A549 (cell line): ENCODE measurements at regions not wholly inside any gene's neighbourhood (a gene's known extent, or its start where the extent isn't known, plus 50 kb on each side); places are given as distances from the start of the nearest gene placed in this dataset.

Experiments
- ATAC-seq, 2 experiments: fragments of 200-7000 bp in 1 of 2; fragments of >200 bp in 1 of 2; cut with Nextera tagmentation in 1 of 2; cut with Tn5 transposase in 1 of 2; 3 replicates each; pipeline versions ENCODE4 v1.8.0 to v1.9.1; 2018 to 2020; ENCODE audit warnings: mild to moderate bottlenecking in 1 of 2, moderate library complexity in 1 of 2
- CTCF ChIA-PET: fragments of 300-600 bp; sonication (Branson Sonifier 250); formaldehyde crosslinking; extraction: SDS; loops from one replicate; lab custom pipeline; 2021; ENCODE audit warnings: antibody characterized with exemption, inconsistent platforms; lab: Yijun Ruan, JAX
- POLR2A ChIA-PET: fragments of 350-600 bp; formaldehyde crosslinking; extraction: SDS; loops from one replicate; lab custom pipeline; 2021; ENCODE audit warnings: antibody characterized with exemption, inconsistent platforms; lab: Yijun Ruan, JAX
- DNase-seq, 2 experiments: peaks; one replicate each; pipeline versions ENCODE4 v3.0.0 to v3.0.0-alpha.2; 2011 to 2016; ENCODE audit warnings: low read depth in 1 of 2, low spot score in 1 of 2
- FAIRE-seq: peaks from 2 replicates; lab custom pipeline; 2011; peaks lifted over from hg19 to GRCh38; lab: Jason Lieb, UNC
- H3K27ac ChIP-seq, 2 experiments: fragments of >200 bp; sonication (Bioruptor Twin); formaldehyde crosslinking; 3 replicates each; pipeline ENCODE4 v1.5.1; 2016 to 2017
- H3K4me1 ChIP-seq: fragments of >200 bp; sonication (Bioruptor Twin); formaldehyde crosslinking; 3 replicates; pipeline ENCODE4 v1.6.1; 2016
- H3K4me2 ChIP-seq: fragments of >200 bp; sonication (Bioruptor Twin); formaldehyde crosslinking; 3 replicates; pipeline ENCODE4 v1.6.1; 2016
- H3K4me3 ChIP-seq: fragments of >200 bp; sonication (Bioruptor Twin); formaldehyde crosslinking; 3 replicates; pipeline ENCODE4 v1.5.1; 2016
- H3K9me3 ChIP-seq: fragments of >200 bp; sonication (Bioruptor Twin); formaldehyde crosslinking; 3 replicates; pipeline ENCODE4 v1.6.1; 2016
- CBX2 ChIP-seq: fragments of 200-600 bp; sonication (generic); IDR thresholded peaks from 2 replicates; pipeline ENCODE4 v1.6.1; 2016; ENCODE audit warnings: low read depth, mild to moderate bottlenecking, borderline replicate concordance
- EHF ChIP-seq: fragments of 250-450 bp; sonication (Bioruptor Pico); IDR thresholded peaks from 2 replicates; pipeline ENCODE4 v1.5.0; 2020; ENCODE audit warnings: mild to moderate bottlenecking
- EP300 ChIP-seq, 2 experiments: fragments of >200 bp; sonication (Bioruptor Twin); formaldehyde crosslinking; IDR thresholded peaks; 2 replicates in 1 of 2; 3 replicates in 1 of 2; pipeline ENCODE4 v1.6.1; 2016 to 2017
- FOSB ChIP-seq: fragments of 250-450 bp; sonication (Bioruptor Pico); IDR thresholded peaks from 2 replicates; pipeline ENCODE4 v1.5.0; 2020; ENCODE audit warnings: mild to moderate bottlenecking, moderate library complexity
- FOSL2 ChIP-seq, 2 experiments: fragments of 450-650 bp in 1 of 2; fragments of >200 bp in 1 of 2; sonication (Bioruptor Twin) in 1 of 2; formaldehyde crosslinking; IDR thresholded peaks; 2 replicates each; pipeline versions ENCODE4 v1.5.0 to v1.6.1; 2016 to 2020; ENCODE audit warnings: mild to moderate bottlenecking in 1 of 2, moderate library complexity in 1 of 2
- FOXS1 ChIP-seq: fragments of 250-450 bp; sonication (Bioruptor Pico); IDR thresholded peaks from 2 replicates; pipeline ENCODE4 v1.5.0; 2020; ENCODE audit warnings: mild to moderate bottlenecking, moderate library complexity
- GATA3 ChIP-seq: IDR thresholded peaks from 2 replicates; pipeline ENCODE4 v1.6.1; 2012; ENCODE audit warnings: borderline replicate concordance
- JUNB ChIP-seq: fragments of >200 bp; sonication (Bioruptor Twin); formaldehyde crosslinking; IDR thresholded peaks from 2 replicates; pipeline ENCODE4 v1.6.1; 2016
- KDM5A ChIP-seq: fragments of 200-600 bp; sonication (generic); IDR thresholded peaks from 2 replicates; pipeline ENCODE4 v1.6.1; 2016; ENCODE audit warnings: antibody characterized with exemption, mild to moderate bottlenecking
- MAFK ChIP-seq: fragments of 450-650 bp; IDR thresholded peaks from 2 replicates; pipeline ENCODE4 v1.6.1; 2014; ENCODE audit not compliant: partially characterized antibody
- NFE2L2 ChIP-seq: fragments of 150-350 bp; conservative IDR thresholded peaks from 2 replicates; pipeline ENCODE4 v1.6.1; 2014; ENCODE audit warnings: low read length
- POLR2A ChIP-seq: IDR thresholded peaks from 2 replicates; pipeline ENCODE4 v1.6.1; 2012; ENCODE audit warnings: mild to moderate bottlenecking, low read length
- RAD21 ChIP-seq, 2 experiments: fragments of >200 bp in 1 of 2; sonication (Bioruptor Twin) in 1 of 2; formaldehyde crosslinking in 1 of 2; IDR thresholded peaks in 1 of 2; conservative IDR thresholded peaks in 1 of 2; 2 replicates in 1 of 2; 3 replicates in 1 of 2; pipeline ENCODE4 v1.6.1; 2012 to 2018; ENCODE audit warnings: inconsistent platforms in 1 of 2
- RARB ChIP-seq: fragments of 250-450 bp; sonication (Bioruptor Pico); IDR thresholded peaks from 2 replicates; pipeline ENCODE4 v1.8.0; 2021; ENCODE audit warnings: mild to moderate bottlenecking, moderate library complexity
- RCOR1 ChIP-seq: fragments of 150-350 bp; IDR thresholded peaks from 2 replicates; pipeline ENCODE4 v1.6.1; 2014; ENCODE audit warnings: antibody characterized with exemption, low read length, low read depth
- RFX5 ChIP-seq: fragments of 450-650 bp; IDR thresholded peaks from 2 replicates; pipeline ENCODE4 v1.7.1; 2014; ENCODE audit warnings: antibody characterized with exemption, mild to moderate bottlenecking, moderate library complexity
- RNF2 ChIP-seq: fragments of 200-600 bp; sonication (generic); IDR thresholded peaks from 2 replicates; pipeline ENCODE4 v1.6.1; 2016; ENCODE audit warnings: low read depth, mild to moderate bottlenecking, antibody characterized with exemption, moderate library complexity, borderline replicate concordance
- SMC3 ChIP-seq: fragments of >200 bp; sonication (Bioruptor Twin); formaldehyde crosslinking; IDR thresholded peaks from 3 replicates; pipeline ENCODE4 v1.6.1; 2018; ENCODE audit warnings: inconsistent platforms
- TP53 ChIP-seq: fragments of 250-450 bp; sonication (Bioruptor Pico); IDR thresholded peaks from 2 replicates; pipeline ENCODE4 v1.5.0; 2021; ENCODE audit warnings: mild to moderate bottlenecking, moderate library complexity
- ZC3H11A ChIP-seq: fragments of 450-650 bp; IDR thresholded peaks from 2 replicates; pipeline ENCODE4 v1.6.1; 2014; ENCODE audit warnings: antibody characterized with exemption, mild to moderate bottlenecking
- ZNF302 ChIP-seq: fragments of 250-450 bp; sonication (Bioruptor Pico); IDR thresholded peaks from 2 replicates; pipeline ENCODE4 v1.9.0; 2021; ENCODE audit warnings: inconsistent platforms, mild to moderate bottlenecking, moderate library complexity
- WGBS: methylation state at CpG from one replicate; pipeline ENCODE4 v1.1.6; 2017; ENCODE audit errors: missing lambda C conversion rate; 5-methylcytosine and 5-hydroxymethylcytosine counted together
- TF ChIP-seq, protein P1 (sequence below): fragments of >200 bp; sonication (Bioruptor Twin); formaldehyde crosslinking; IDR thresholded peaks from 3 replicates; pipeline ENCODE4 v1.6.1; 2016
- TF ChIP-seq, protein P2 (sequence below): fragments of 250-450 bp; sonication (Bioruptor Pico); IDR thresholded peaks from 2 replicates; pipeline ENCODE4 v1.5.0; 2021; ENCODE audit warnings: mild to moderate bottlenecking, moderate library complexity, borderline replicate concordance
- TF ChIP-seq, protein P3 (sequence below): fragments of 250-450 bp; sonication (Bioruptor Pico); IDR thresholded peaks from 2 replicates; pipeline ENCODE4 v1.5.0; 2020; ENCODE audit warnings: low read depth, mild to moderate bottlenecking, moderate library complexity

DNA sequence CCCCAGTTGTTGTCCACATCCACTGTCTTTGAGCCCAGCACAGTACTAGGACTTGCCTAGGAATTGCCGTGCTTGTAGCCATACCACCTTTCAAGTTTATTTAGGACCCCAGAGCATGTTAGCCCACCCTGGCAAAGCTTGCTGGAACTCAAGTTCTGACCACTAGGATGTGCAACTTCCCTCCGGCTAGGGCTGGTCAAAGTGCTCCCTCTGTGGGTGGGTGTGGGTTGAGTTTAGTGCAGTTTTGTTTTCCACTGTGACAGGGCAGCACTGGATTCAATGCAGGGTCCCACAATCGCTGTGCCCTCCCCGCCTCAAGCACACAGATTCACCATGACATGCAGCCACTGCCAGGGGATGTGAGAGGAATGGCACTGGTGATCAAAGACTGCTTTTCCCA, 96.0 kb downstream of the RASGEF1B start:
- 42% methylated on average over 2 of the region's 4 CpGs for WGBS
- Histone ChIP-seq H3K9me3 (no peaks in the 10 kb centered on the region), H3K4me3 (no peak overlapping the region), H3K4me1 (no peaks in the 10 kb centered on the region), H3K4me2 (no peak overlapping the region), H3K27ac (no peak overlapping the region)
- POLR2A ChIA-PET: no interaction called here
- DNase-seq (peak in 1 of 2 experiments; percentile 2), ATAC-seq (no peak), FAIRE-seq (no peak)
- TF ChIP-seq, protein P1, sequence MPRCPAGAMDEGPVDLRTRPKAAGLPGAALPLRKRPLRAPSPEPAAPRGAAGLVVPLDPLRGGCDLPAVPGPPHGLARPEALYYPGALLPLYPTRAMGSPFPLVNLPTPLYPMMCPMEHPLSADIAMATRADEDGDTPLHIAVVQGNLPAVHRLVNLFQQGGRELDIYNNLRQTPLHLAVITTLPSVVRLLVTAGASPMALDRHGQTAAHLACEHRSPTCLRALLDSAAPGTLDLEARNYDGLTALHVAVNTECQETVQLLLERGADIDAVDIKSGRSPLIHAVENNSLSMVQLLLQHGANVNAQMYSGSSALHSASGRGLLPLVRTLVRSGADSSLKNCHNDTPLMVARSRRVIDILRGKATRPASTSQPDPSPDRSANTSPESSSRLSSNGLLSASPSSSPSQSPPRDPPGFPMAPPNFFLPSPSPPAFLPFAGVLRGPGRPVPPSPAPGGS: no peak
- TF ChIP-seq NFE2L2: no peak
- TF ChIP-seq, protein P2, sequence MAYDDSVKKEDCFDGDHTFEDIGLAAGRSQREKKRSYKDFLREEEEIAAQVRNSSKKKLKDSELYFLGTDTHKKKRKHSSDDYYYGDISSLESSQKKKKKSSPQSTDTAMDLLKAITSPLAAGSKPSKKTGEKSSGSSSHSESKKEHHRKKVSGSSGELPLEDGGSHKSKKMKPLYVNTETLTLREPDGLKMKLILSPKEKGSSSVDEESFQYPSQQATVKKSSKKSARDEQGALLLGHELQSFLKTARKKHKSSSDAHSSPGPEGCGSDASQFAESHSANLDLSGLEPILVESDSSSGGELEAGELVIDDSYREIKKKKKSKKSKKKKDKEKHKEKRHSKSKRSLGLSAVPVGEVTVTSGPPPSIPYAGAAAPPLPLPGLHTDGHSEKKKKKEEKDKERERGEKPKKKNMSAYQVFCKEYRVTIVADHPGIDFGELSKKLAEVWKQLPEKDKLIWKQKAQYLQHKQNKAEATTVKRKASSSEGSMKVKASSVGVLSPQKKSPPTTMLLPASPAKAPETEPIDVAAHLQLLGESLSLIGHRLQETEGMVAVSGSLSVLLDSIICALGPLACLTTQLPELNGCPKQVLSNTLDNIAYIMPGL: no peak
- TF ChIP-seq ZC3H11A: no peak
- TF ChIP-seq SMC3: no peak
- no peak for TF ChIP-seq KDM5A
- no peak for TF ChIP-seq RFX5
- no peak for TF ChIP-seq JUNB
- TF ChIP-seq RCOR1: no peak
- TF ChIP-seq RAD21 (conservative IDR thresholded peaks at IDR 0.05 in 1 of 2, IDR thresholded peaks at IDR 0.05 in 1 of 2): no peak
- no peak for TF ChIP-seq MAFK
- no peak for TF ChIP-seq FOSL2 (IDR thresholded peaks at IDR 0.05)
- TF ChIP-seq FOSL2 (CRISPR knock-in tag; IDR thresholded peaks at IDR 0.05): no peak
- TF ChIP-seq FOXS1: no peak
- no peak for TF ChIP-seq EP300 (IDR thresholded peaks at IDR 0.05)
- CTCF ChIA-PET: no interaction called here

DNA sequence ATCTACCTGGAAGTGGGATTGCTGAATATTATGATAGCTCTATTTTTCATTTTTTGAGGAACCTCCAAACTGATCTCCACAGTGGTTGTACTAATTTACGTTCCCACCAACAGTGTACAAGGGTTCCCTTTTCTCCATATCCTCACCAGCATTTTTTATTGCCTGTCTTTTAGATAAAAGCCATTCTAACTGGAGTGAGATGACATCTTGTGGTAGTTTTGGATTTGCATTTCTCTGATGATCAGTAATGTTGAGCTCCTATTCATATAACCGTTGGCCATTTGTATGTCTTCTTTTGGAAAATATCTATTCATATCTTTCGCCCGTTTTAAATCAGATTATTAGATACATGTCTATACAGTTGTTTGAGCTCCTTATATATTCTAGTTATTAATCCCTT, 101.8 kb downstream of the RASGEF1B start:
- no peaks in the 10 kb centered on the region for H3K9me3 ChIP-seq
- DNase-seq (no peak), ATAC-seq (no peak), FAIRE-seq (peak; percentile 23)
- H3K4me1 ChIP-seq: no peaks in the 10 kb centered on the region
- H3K4me3 ChIP-seq: no peak overlapping the region
- POLR2A ChIA-PET: no interaction called here
- H3K4me2 ChIP-seq: no peak overlapping the region
- TF ChIP-seq POLR2A (no peak), CBX2 (no peak), FOSB (no peak), TP53 (CRISPR knock-in tag) (no peak), EHF (CRISPR knock-in tag) (no peak), RNF2 (no peak), JUNB (no peak), RARB (CRISPR knock-in tag) (no peak), GATA3 (no peak), ZNF302 (CRISPR knock-in tag) (no peak)
- TF ChIP-seq, protein P3, sequence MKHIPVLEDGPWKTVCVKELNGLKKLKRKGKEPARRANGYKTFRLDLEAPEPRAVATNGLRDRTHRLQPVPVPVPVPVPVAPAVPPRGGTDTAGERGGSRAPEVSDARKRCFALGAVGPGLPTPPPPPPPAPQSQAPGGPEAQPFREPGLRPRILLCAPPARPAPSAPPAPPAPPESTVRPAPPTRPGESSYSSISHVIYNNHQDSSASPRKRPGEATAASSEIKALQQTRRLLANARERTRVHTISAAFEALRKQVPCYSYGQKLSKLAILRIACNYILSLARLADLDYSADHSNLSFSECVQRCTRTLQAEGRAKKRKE (CRISPR knock-in tag): no peak
- CTCF ChIA-PET: no interaction called here
- H3K27ac ChIP-seq: no peak overlapping the region
- WGBS: 44% methylated on average over 4 of the region's 4 CpGs
